HG02885 (cell line): ENCODE measurements at regions not wholly inside any gene's neighbourhood (a gene's known extent, or its start where the extent isn't known, plus 50 kb on each side); places are given as distances from the start of the nearest gene placed in this dataset.

ENCODE experiments used
- ATAC-seq: cut with Tn5 transposase; IDR thresholded peaks from one replicate; pipeline ENCODE4 v1.9.1; 2021; ENCODE audit warnings: mild to moderate bottlenecking; ENCODE audit not compliant: unreplicated experiment, poor library complexity

DNA sequence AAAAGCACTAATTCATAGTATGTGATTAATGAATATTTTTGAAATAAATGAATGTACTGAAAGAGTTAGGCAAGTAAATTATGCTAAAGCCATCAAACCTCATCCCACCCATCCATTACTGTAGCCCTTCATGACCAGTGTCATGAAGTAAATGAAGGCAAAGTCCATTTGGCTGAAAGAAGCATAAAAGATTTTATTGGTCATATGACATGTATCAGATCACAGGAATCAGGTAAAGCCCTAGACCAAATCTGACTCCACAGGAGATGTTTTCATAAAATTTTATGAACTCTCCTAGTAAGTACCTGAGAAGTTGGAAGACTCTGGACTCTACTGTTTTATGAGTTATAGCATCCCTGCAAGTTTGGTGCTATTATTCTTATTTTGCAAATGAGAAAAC, 213.5 kb downstream of the TMEM114 start:
- no peak for ATAC-seq

DNA sequence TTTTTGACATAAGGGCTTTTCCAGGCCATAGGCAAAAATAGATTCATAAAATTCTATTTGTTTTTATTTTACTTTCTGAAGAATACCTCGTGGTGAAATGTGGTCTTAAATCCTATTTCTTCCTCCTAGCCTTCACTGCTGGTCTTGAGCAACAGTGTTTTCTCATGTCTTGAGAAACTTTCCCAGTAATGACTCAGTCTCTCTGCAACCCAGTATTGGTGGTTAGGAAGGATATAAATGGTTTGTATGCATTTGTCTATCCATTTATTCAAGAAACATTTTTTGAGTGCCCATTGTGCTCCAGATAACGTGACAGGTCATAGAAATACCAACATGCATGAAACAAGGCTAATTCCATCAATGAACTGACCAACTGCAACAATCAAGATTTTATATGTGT, 213.9 kb downstream of the TMEM114 start:
- ATAC-seq = no peak

DNA sequence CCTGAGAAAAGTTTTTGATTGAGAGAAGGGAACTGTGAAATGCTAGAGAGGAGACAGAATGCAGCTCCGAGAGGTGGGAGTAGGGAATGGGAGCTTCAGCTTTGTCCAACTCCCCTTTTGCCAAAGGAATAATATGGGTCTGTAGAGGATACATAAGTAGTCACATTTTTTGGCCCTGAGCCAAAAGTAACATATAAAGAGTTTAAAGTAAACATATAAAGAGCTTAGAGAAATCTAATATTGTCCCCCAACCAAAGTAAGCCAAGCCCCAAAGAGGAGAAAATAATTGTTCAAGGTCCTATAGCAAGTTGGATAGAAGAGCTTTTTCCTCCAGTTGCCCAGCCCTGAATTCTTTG, 215.1 kb downstream of the TMEM114 start:
- no peak for ATAC-seq

DNA sequence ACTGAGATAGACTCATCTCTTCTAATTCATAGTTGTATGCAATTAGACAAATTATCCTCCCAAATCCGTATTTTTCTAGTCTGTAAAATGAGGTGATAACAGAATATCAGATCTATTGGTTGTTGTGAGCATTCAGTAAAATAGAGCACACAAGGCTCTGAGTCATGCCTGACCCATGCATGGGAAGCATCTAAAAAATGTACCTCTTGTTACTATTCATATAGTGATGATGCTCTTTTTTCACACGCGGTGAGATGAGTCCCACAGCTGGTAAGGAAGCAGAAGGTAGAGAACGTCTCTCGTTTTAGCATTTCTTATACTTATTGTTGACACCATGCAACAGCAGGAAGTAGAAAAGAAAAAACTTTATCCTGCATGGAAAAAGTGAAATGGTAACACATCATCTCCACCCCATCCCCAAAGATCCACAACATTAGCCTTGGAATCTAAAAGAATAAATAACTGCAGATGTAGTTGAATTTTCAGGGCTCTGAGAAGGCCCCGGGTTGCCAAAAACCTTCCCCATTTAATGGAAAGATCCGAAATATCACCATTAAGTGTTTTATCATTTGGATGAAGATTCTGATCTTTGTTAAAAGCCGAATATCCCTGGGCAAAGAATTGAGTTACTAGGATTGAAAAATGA, 215.6 kb downstream of the TMEM114 start:
- no peak for ATAC-seq

DNA sequence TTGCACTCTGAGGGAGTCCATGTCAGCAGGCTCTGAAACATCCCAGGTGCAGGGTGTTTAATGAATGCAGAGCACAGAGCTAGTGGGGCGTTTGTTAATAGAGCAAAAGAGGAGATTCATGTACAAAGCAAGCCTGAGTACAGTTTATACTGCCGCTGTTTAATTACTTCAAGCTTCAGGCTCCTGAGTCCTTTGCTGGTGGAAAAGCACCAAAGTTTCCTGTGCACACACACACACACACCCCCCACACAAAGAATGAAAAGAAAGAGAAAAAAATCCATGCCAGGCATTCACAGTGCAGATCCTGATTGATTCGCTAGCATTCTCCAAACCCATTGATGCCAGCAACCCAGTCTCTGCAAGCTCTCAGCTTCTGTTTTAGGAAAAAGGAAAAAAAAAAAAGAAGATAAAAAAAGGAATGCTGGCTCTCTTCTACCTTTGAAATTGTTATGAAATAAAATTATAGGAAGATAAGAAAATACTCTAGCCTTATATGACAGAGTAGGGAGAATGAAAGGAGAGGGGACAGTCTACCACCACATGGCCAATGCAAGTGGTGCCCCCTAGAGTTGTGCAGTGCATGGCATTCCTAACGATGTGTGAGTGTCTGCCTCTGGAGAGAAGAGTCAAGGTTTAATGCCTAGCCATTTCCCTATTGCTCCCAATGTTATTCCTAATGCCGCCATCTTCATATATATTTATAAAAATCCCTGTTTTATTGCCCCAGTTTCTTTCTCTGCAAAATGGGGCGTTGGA, 216.5 kb downstream of the TMEM114 start:
- ATAC-seq = no peak

DNA sequence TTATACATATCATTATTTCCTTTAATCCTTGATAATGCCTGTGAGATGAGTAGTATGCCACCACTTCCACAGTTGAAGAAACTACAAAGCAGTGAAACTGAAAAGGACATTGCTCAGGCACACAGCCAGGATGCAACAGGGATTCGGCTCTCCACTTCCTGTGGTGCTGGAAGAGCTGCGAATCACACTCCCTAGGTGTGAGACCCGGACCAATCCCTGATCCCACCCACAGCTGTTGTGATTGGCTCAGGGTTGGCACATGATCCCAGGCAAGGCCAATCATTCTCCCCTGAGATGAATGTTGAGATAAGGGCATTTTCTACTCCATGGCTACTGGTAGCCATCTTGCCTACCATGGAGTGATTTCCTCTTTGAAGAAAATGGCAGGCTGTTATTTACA, 218.2 kb downstream of the TMEM114 start:
- no peak for ATAC-seq

DNA sequence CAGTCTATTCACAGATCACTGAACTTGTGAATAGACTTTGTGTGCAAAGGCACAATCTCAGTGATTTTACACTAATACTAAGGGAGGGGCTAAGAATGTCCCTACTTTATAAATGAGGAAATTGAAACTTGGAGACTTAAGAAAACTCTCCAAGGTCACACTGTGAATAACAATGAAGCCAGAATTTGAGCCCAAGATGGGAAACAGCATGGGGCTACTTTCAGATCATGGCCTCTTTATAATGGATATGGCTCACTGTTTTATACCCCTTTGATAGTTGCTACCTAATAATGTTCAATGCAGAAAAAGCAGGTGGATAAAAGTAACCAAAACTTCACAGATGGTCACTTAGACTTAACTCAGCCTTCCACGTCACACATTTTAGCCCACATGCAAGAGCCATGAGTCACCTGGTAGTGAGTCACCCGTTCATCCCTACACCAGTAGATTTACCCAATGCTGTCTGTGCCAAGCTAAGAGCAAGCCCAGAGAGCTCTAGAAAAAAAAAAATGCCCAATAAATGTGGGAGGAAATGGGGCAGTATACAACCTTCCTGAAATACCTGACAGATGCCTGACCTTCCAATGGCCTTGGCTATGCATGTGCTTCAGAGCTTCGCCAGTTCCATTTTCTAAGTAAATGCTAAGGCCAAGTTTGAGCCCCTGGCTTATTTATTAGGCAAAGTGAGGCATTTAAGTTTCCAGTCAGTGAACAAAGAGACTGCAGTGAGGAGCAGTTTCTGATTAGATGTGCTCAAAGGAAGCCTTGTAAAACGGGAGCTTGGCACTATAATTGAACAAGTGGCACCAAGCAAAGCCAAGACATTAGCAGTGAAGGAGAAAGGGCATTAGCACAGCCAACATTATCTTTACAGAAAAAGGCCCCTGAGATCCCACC, 219.7 kb downstream of the TMEM114 start:
- no peak for ATAC-seq

DNA sequence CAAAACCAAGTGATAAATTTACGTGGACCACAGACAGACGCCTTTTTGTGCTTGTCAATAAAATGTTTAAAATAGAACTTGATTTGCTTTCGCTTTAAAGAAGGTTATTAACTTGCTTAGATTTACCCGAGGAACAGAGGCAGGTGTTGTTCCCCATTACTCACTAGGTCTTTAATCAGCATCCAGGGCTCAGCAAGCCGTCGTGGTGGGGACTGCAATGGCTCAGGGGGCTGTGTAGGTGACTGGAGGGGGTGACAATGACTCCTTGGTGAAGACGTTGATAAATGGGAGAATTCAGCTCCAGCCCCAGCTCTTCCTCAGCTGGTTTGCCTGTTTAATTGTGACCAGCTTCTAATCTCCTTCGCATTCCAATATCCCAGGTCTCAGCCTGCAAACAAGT, 231.4 kb downstream of the TMEM114 start:
- no peak for ATAC-seq

DNA sequence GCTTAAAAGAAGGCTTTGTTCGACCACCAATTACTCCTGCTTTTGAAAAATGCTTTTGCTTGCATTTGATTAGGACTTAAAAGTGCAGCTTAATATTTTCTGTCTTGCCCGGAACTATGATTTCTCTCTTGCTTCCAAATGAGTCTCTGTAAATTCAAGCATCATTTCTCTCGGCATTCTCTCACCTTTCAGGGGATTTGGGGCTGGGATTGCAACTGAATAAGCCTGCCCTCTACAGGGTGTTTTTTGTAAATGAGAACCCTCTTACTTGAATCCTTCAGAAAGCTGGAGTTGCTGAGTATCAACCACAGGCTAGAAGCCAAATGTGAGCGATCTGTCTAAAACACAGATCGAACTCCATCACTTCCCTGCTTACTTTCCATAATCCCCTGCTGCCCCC, 234.6 kb downstream of the TMEM114 start:
- no peak for ATAC-seq

DNA sequence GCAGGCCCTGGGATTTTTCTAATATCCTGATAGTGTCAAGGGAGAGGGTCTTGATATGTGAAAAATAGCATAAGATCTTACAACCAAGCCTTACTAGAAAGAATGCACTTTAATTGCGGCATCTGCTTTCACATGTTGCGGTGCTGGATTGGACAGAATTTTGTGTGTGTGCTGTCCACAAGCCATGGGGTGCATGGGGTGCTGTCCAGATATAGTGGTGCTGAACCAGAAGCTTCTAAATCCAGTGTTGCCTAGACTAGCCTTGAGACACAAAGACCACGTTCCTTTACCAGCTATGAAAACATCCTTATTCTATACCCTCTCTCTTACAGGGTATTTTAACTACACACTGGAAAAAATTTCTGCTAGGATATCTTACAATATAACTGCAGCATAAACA, 244.0 kb downstream of the TMEM114 start:
- no peak for ATAC-seq

DNA sequence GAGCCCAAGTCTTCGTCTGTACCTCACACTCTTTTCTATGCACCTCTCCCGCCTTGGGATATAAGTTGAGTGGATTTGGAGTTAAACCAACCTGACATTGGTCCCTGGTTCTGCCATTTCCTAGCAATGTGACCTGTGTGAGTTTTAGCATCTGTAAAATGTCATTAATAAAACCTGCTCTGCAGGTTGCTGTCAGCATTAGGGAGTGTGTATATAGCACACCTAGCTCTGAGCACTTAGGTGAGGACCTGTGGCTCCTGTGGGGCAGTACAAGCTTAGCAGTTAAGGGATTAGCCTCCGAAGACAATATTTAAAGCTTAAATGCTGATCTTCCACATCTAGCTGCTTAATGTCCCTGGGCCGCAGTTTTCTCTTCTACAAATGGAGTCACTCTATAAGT, 248.0 kb downstream of the TMEM114 start:
- ATAC-seq = no peak

DNA sequence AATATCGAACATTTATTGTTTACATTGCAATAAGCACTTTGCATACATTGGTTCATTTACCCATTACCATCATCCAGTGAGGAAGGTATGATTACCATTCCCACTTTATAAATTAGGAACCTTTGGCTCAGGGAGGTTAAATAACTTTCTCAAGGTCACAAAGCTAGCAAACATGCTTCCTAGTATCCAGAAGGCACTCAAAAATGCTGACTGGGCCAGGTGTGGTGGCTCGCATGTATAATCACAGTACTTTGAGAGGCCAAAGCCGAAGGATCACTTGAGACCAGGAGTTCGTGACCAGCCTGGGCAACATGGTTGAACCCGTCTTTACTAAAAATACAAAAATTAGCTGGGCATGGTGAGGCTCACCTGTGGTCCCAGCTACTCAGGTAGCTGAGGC, 259.6 kb downstream of the TMEM114 start:
- ATAC-seq = no peak

DNA sequence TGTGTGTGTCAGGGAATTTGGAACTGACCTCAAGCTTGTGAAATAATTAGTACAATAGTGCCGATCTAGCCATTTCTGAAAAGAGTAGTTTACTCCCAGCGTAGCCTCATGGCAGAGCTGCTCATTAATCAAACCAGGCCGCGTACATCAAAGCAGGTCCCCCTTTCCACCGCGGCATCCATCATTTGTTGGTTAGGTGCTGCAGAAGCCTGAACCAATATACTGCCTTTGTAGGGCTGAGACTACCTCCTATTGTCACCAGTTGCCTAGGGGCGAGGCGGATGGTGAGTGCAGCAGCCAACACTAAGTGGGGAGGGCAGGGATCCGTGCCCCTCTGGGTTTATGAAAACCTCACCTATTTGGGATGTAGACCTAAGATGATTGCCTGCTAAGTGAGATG, 264.1 kb downstream of the TMEM114 start:
- no peak for ATAC-seq

DNA sequence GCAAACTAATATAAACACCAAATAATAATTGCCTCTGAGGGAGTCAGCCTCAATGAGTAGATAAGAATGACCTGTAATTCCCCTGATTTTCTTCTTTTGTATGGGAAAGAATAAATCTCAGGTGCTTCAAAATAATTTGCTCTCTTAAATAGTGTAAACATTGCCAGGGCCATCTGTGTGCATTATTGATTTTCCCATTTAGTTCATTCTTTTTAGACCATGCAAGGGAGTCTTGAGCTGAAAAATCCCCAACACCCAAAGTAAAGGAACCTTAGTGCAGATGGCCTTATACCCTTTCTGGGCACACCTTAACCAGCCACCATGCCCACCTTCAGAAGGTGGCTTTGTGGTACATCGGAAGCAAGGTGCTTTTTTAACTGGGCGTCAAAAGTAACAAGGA, 267.2 kb downstream of the TMEM114 start:
- ATAC-seq = no peak

DNA sequence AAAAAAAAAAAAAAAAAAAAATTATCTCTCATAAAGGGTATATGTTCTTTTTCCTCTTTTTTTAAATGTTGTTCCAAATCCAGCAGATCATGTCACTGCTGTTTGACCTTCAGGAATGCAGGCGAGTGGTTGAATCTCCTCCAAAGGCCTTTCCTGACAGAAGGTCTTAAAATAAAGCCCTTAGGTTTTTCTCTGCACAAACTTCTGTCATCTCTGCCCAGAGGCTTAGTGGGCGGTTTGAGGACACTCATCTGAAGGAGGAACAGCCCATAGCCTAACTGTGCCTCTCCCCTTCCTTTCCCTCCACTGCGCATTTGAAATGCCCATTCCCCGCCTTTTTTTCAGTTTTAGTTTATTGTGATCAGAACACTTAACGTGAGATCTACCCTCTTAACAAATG, 270.2 kb downstream of the TMEM114 start:
- no peak for ATAC-seq

DNA sequence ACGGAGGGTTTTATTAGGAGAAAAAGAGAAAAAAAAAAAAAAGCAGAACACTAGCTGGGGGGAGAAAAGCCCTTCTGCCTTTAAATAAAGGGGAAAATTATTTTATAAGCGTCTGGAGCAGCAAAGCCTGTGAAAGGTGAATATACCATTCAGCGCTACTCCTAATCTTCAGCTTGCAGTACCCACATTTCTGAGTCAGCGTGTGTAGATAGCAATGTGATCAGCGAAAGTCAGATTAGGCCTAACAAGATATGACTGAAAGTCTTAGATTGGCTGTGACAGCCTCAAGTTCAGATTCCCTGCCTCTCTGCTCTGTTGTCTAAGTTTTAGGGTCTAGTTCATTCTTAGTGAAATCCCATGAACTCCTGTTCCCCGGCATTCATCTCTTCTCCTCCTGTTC, 279.5 kb downstream of the TMEM114 start:
- no peak for ATAC-seq

DNA sequence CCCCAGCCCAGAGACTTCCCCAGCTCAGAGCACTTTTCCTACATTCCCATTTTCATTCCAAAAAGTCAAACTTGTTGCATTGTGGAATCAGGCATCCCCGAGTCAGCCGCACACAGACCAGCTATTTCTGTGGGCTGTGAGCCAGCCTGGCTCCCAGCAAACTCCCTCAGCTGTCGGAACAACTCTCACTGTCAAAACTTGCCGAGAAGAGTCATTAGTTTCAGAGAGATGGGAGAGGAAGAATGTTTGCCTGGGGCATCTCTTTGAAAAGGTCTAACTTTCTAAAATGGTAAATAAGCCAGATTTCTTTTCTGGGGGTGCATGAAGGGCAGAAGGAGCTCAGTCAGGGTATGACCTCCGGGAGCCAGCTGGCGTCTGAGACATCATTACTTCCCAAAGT, 280.0 kb downstream of the TMEM114 start:
- no peak for ATAC-seq

DNA sequence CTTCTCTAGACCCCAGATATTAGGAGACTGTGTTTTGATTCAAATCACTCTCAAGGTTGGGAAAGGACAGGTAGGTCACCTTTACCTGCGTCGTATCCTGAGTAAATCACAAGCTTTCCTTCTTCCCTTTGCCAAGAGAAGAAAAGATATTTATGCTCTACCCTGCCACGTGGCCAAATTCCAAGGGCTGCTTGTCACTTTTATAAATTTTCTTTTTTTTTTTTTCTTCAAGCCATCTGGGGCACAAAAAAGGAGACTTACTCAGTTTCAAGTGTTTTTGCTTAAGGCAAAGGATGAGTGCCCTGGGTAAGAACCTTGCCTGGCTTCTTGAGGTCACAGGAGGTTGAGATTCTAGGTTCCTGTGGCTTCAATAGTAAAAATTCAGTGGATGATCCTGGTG, 285.1 kb downstream of the TMEM114 start:
- no peak for ATAC-seq

DNA sequence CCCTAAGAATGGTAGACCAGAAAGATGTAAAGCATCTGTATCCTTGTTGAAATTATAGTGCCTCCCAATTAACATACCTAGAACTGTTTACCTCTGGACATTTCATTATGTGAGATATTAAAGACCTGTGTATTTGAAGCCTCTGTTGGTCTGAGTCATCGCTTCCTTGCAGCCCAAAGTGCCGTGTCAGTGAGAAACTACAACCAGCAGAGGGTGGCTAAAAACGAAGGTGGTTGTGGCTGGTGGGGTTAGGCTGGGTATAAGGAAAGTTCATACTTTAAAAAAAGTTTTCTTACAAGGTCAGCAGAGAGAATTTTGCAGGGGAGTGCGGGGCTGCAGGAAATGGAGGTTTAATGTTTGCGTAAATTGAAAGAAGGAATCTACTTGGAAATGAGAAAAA, 290.7 kb downstream of the TMEM114 start:
- no peak for ATAC-seq

DNA sequence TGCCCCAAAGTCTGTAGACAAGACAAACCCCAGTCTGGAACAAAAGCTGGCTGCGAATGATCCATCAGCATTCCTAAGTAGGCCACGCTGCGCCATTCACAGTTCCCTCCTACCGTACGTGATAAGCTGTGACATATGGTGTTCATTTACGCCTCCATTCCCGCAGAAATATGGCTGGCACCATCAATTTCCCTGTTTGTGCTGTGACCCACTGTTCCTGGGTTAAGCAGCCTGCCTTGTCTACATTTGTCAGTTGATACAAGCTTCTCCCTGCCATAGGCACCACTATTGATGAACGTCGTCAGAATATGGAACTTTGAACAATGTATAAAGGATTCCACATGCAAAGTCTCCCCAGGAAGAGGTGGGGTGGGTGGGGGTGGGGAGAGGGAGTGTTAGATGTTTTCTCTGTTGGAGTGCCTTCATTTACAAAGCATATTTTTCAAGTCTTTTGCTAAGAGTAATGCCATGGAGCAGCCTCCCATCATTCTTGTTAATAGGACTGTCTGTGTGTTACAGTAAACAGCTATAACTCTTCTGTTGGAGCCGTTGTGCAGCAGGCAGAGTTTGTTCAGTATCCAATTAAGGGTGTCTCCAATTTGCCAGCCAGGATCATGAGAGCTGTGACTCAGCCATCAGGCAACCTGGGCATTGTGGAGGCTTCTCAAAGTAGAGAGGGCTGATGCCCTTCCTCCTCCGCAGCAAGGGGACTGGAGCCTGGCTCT, 294.6 kb downstream of the TMEM114 start:
- no peak for ATAC-seq

DNA sequence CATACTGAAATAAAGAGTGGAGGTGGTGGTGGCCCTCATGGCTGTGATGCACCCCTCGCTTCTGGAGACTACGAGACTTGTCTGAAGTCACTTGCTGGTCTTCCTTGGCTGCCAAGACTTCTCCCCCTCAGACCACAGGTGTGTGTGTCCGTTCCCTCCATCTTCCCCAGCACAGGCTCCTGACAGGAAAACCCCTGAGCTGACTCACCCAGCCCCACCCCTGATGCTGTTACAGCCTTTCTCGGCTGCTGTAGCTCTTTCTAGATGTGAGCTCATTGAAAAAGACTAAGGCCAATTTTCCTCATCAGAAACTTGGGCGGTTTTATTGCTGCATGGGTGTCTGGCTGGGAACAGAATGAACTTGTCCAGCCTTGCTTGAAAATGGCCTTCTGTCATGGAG, 296.9 kb downstream of the TMEM114 start:
- ATAC-seq = no peak
